ENCODE measurements at regions not wholly inside any gene's neighbourhood (a gene's known extent, or its start where the extent isn't known, plus 50 kb on each side); places are given as distances from the start of the nearest gene placed in this dataset.

DNA sequence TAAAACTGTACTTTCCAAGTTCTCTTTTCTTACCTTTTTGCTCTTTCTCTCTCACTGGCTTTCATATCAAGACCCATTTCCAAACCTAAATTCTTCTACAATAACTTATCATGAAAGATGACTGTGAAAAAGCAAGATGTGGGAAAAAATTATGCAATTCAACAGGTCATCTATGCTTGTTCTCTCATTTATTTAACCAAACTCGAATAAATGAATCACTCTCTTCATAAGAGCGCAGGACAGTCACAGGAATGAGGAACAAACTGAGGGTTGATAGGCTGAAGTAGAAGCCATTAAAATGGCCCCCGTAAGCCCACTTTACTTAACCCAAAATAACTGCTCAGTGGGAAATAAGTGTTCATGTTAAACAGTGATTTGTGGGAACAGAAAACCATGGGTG is 1289.7 kb upstream of the SORCS1 start (continued):
- TF ChIP-seq CHD7 (IDR thresholded peaks at IDR 0.05; ENCODE audit: insufficient replicate concordance, low read length): no peak
- TF ChIP-seq NRF1 (IDR thresholded peaks at IDR 0.05; ENCODE audit: low read depth, low read length): no peak
- no peak for TF ChIP-seq RFX5 (IDR thresholded peaks at IDR 0.05; ENCODE audit: borderline replicate concordance, low read depth, low read length)
- no peak for TF ChIP-seq EZH2 (IDR thresholded peaks at IDR 0.05; ENCODE audit: low read depth, low read length, severe bottlenecking)
